Prostate gland (tissue), 2 donors: ENCODE measurements at regions not wholly inside any gene's neighbourhood (a gene's known extent, or its start where the extent isn't known, plus 50 kb on each side); places are given as distances from the start of the nearest gene placed in this dataset.

Experiments used
- DNase-seq: peaks from one replicate; pipeline ENCODE4 v3.0.0-alpha.2; 2019; ENCODE audit warnings: low spot score
- H3K27ac ChIP-seq, 2 donors: fragments of 200-600 bp; sonication (generic); 2 replicates each; pipeline ENCODE4 v1.5.1; 2017 to 2019
- H3K27me3 ChIP-seq: fragments of 200-600 bp; sonication (generic); replicated peaks from 2 replicates; pipeline ENCODE4 v1.5.1; 2019; ENCODE audit not compliant: insufficient read depth
- H3K36me3 ChIP-seq, 2 donors: fragments of 200-600 bp; sonication (generic); 1 replicate in 1 of 2; 2 replicates in 1 of 2; pipeline versions ENCODE4 v1.5.1 to v1.8.1; 2017 to 2019
- H3K4me1 ChIP-seq: fragments of 200-600 bp; sonication (generic); replicated peaks from 2 replicates; pipeline ENCODE4 v1.5.1; 2019
- H3K4me3 ChIP-seq, 2 donors: fragments of 200-600 bp; sonication (generic); 2 replicates each; pipeline ENCODE4 v1.5.1; 2017 to 2019
- H3K9me3 ChIP-seq: fragments of 200-600 bp; sonication (generic); 2 replicates; pipeline ENCODE4 v1.5.1; 2017
- POLR2A ChIP-seq: fragments of 450-650 bp; IDR thresholded peaks from one replicate; pipeline ENCODE4 v1.6.1; 2016; ENCODE audit warnings: antibody characterized with exemption, mild to moderate bottlenecking
- POLR2AphosphoS5 ChIP-seq: sonication (generic); formaldehyde crosslinking; IDR thresholded peaks from one replicate; pipeline ENCODE4 v1.6.1; 2017; ENCODE audit warnings: antibody characterized with exemption
- WGBS: methylation state at CpG from one replicate; pipeline ENCODE4 v1.1.5; 2018; 5-methylcytosine and 5-hydroxymethylcytosine counted together
- intact Hi-C: fragments of 100-400 bp; cut with DNase I; formaldehyde crosslinking; loops from one replicate; pipeline ENCODE4 v1.14.2; 2022
- TF ChIP-seq, protein P1 (sequence below), 4 experiments: fragments of 200-600 bp in 2 of 4; fragments of 450-650 bp in 2 of 4; sonication (generic) in 2 of 4; IDR thresholded peaks; 1 replicate in 3 of 4; 2 replicates in 1 of 4; pipeline ENCODE4 v1.5.1; 2016 to 2019; ENCODE audit warnings: antibody characterized with exemption in 4 of 4, mild to moderate bottlenecking in 2 of 4, moderate library complexity in 2 of 4

DNA sequence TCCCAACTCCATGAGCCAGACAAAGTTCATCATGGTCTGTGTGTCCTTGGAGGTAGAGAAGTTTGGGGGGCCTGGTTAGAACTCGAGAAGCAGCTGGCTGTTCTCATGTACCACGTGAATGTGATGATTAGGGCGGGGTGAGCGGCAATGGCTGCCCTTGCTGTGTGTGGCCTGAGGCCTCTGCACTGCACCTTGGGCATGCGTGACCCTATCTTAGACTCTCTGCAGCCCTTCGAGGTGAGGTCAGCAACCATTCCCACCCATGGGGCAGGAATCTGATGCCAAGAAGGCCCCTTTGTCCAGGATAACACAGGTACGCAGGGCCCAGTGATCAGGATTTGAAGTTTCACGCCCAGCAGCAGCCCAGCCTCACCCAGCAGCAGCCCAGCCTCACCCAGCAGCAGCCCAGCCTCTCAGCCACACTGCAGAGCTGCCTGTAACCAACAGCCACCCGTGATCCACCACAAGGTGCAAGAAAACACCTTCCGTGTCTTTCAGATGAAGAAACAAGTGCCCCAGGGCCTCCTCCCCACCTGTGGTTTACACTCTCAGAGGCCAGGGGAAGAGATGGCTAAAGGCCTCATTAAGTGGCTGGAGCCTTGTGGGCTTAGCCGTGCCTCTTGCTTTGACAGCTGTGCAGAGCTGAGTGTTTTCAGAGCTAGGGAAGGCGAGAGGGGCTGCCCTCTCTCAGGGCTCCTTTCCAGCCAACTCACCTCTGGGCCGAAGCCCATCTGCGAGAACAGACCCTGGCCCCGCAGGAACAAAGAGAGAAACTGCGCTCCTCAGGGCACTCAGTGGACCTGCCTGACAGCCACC, 195.2 kb upstream of the CDH4 start:
- no peak for DNase-seq
- 70% methylated on average over 14 of the region's 16 CpGs for WGBS
- no peak overlapping the region for H3K27ac ChIP-seq

DNA sequence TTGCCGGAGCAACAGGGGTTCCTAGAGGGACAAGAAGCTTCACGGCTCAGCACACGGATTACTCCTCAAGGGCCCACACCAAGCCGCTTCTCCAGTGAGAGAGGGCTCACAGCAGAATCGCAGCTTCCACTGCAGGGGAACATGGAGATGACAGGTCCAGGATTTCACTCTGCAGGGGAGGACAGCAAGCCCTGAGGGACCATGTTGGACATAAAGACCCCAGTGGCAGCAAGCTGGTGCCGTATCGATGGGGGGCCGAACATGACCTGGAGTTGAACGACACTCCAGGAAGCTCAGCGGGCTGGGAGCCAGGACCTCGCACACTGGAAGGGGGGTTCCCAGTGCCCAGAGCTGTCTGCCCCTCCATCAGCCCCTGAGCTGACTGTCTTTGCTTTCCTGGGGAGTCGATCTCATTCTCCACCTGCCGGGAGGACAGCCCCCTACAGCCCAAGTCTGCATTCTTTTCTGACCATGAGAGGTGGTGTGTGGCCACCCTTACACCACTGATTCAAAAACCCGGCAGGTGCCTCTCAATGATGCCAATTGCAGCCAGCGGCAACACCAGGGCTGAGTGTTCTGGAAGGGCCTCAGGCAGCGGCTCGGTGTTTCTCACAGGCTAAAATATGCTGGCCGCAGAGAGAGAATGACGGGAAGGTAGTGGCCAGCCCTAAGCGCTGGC, 194.5 kb upstream of the CDH4 start:
- intact Hi-C loops, result no loop called here
- Histone ChIP-seq H3K9me3 (no peaks in the 10 kb centered on the region), H3K36me3 (no peaks in the 10 kb centered on the region), H3K4me3 (no peak overlapping the region), H3K27me3 (no peaks in the 10 kb centered on the region), H3K27ac (no peak overlapping the region), H3K4me1 (no peaks in the 10 kb centered on the region)
- 58% methylated on average over 20 of the region's 20 CpGs for WGBS
- DNase-seq, result no peak
- TF ChIP-seq, protein P1, sequence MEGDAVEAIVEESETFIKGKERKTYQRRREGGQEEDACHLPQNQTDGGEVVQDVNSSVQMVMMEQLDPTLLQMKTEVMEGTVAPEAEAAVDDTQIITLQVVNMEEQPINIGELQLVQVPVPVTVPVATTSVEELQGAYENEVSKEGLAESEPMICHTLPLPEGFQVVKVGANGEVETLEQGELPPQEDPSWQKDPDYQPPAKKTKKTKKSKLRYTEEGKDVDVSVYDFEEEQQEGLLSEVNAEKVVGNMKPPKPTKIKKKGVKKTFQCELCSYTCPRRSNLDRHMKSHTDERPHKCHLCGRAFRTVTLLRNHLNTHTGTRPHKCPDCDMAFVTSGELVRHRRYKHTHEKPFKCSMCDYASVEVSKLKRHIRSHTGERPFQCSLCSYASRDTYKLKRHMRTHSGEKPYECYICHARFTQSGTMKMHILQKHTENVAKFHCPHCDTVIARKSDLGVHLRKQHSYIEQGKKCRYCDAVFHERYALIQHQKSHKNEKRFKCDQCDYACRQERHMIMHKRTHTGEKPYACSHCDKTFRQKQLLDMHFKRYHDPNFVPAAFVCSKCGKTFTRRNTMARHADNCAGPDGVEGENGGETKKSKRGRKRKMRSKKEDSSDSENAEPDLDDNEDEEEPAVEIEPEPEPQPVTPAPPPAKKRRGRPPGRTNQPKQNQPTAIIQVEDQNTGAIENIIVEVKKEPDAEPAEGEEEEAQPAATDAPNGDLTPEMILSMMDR (IDR thresholded peaks at IDR 0.05), result no peak
- no peak for TF ChIP-seq POLR2AphosphoS5
- no peak for TF ChIP-seq POLR2A

More for the DNA sequence above, 195.2 kb upstream of the CDH4 start:
- Histone ChIP-seq H3K27me3 (no peaks in the 10 kb centered on the region), H3K4me1 (no peaks in the 10 kb centered on the region), H3K9me3 (no peaks in the 10 kb centered on the region), H3K36me3 (no peaks in the 10 kb centered on the region), H3K4me3 (no peak overlapping the region)
- intact Hi-C loops, result no loop called here
- TF ChIP-seq POLR2AphosphoS5 (no peak), POLR2A (no peak)
- TF ChIP-seq, protein P1 (IDR thresholded peaks at IDR 0.05), result no peak

DNA sequence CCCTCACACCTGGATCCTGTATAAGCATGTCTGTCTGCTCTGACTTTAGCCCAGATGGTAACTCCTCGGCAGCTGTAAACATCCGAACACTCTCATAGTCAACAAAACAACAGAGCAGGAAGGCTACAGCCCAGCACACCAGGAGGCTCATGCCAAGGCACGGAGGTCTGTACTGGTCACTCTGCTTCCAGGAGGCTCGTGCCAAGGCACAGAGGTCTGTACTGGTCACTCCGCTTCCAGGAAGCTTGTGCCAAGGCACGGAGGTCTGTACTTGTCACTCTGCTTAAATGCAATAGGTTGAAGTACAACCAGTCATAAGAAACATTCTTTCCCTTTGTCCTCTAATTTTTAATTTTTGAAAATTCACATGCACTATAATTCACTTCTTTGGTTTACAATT, 190.1 kb upstream of the CDH4 start:
- WGBS, result 52% methylated on average over 6 of the region's 6 CpGs
- Histone ChIP-seq H3K36me3 (no peaks in the 10 kb centered on the region), H3K27ac (no peak overlapping the region), H3K4me3 (no peak overlapping the region), H3K4me1 (no peaks in the 10 kb centered on the region), H3K9me3 (no peaks in the 10 kb centered on the region), H3K27me3 (no peaks in the 10 kb centered on the region)
- TF ChIP-seq, protein P1 (IDR thresholded peaks at IDR 0.05), result no peak
- no peak for TF ChIP-seq POLR2A
- no peak for TF ChIP-seq POLR2AphosphoS5
- intact Hi-C loops, result no loop called here
- no peak for DNase-seq

DNA sequence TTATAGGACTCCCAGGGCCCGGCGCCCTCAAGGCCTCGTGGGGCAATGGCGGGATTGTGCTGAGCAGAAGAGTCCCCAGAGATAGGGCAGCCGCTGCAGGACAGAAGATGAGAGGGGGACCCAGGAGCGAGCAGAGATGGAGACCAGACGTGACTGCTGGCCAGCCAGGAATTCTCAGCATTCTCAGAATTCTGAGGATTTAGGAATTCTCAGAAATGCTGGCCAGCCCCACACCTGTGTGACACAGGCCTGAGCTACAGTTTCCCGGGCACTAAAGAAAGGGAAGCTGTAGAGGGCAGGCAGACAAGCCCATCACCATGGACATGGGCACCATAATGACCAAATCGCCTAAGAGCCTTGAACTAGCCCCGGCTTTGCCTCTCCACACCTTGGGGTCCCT, 186.2 kb upstream of the CDH4 start:
- no peak overlapping the region for H3K4me3 ChIP-seq
- WGBS, result 79% methylated on average over 10 of the region's 10 CpGs
- intact Hi-C loops, result no loop called here
- TF ChIP-seq, protein P1 (IDR thresholded peaks at IDR 0.05), result no peak
- TF ChIP-seq POLR2AphosphoS5 (no peak), POLR2A (no peak)
- H3K4me1 ChIP-seq, result no peaks in the 10 kb centered on the region
- H3K27me3 ChIP-seq, result no peaks in the 10 kb centered on the region
- no peak for DNase-seq
- no peaks in the 10 kb centered on the region for H3K9me3 ChIP-seq
- H3K36me3 ChIP-seq, result no peaks in the 10 kb centered on the region
- no peak overlapping the region for H3K27ac ChIP-seq
